HL-60 (cell line): ENCODE measurements at regions not wholly inside any gene's neighbourhood (a gene's known extent, or its start where the extent isn't known, plus 50 kb on each side); places are given as distances from the start of the nearest gene placed in this dataset.
A peak's percentile ranks its signal among the peaks of the same experiment; 100 is the strongest.

Experiments
- DNase-seq, 2 experiments: peaks; one replicate each; pipeline ENCODE4 v3.0.0-alpha.2; 2010 to 2020; ENCODE audit warnings: low read depth in 1 of 2, low spot score in 1 of 2
- H3K27ac ChIP-seq: fragments of 250-450 bp; sonication (Bioruptor Pico); replicated peaks from 2 replicates; pipeline ENCODE4 v1.5.1; 2020; ENCODE audit warnings: mild to moderate bottlenecking, moderate library complexity
- H3K27me3 ChIP-seq: fragments of 250-450 bp; sonication (Bioruptor Pico); 2 replicates; pipeline ENCODE4 v1.5.1; 2021; ENCODE audit warnings: mild to moderate bottlenecking, moderate library complexity; ENCODE audit not compliant: insufficient read depth, poor library complexity, severe bottlenecking
- H3K4me3 ChIP-seq: replicated peaks from 2 replicates; pipeline ENCODE4 v1.5.1; 2011; ENCODE audit warnings: mild to moderate bottlenecking, control low read depth, low read length; ENCODE audit not compliant: insufficient read depth
- GABPA ChIP-seq: IDR thresholded peaks from 2 replicates; pipeline ENCODE4 v1.6.1; 2012; ENCODE audit warnings: low read depth
- POLR2AphosphoS5 ChIP-seq: IDR thresholded peaks from 2 replicates; pipeline ENCODE4 v1.6.1; 2012; ENCODE audit warnings: low read depth
- SPI1 ChIP-seq: IDR thresholded peaks from 2 replicates; pipeline ENCODE4 v1.6.1; 2012; ENCODE audit warnings: low read depth, mild to moderate bottlenecking, borderline replicate concordance
- TF ChIP-seq, protein P1 (sequence below): IDR thresholded peaks from 2 replicates; pipeline ENCODE4 v1.6.1; 2012; ENCODE audit warnings: low read depth; ENCODE audit not compliant: insufficient replicate concordance
- TF ChIP-seq, protein P2 (sequence below): IDR thresholded peaks from one replicate; pipeline ENCODE4 v1.5.1; 2011; ENCODE audit warnings: low read length, control low read depth, inconsistent platforms; ENCODE audit not compliant: insufficient read depth

DNA sequence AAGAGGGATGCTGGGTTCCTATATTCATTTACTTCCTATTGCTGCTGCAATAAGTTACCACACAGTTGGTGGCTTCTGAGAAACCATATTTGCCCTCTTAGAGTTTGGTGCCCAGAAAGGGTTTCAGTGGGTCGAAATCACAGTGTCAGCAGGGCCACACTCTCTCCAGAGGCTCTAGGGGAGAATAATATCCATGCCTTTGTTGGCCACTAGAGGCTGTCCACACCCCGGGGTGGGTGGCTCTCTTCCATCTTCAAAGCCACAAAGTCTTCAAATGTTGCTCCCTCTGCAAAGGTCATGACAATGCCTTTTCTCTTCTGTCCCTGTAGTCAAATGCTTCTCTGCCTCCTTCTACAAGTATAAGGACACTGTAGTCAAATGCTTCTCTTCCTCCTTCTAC, 989.4 kb downstream of the CCSER2 start:
- TF ChIP-seq, protein P1, sequence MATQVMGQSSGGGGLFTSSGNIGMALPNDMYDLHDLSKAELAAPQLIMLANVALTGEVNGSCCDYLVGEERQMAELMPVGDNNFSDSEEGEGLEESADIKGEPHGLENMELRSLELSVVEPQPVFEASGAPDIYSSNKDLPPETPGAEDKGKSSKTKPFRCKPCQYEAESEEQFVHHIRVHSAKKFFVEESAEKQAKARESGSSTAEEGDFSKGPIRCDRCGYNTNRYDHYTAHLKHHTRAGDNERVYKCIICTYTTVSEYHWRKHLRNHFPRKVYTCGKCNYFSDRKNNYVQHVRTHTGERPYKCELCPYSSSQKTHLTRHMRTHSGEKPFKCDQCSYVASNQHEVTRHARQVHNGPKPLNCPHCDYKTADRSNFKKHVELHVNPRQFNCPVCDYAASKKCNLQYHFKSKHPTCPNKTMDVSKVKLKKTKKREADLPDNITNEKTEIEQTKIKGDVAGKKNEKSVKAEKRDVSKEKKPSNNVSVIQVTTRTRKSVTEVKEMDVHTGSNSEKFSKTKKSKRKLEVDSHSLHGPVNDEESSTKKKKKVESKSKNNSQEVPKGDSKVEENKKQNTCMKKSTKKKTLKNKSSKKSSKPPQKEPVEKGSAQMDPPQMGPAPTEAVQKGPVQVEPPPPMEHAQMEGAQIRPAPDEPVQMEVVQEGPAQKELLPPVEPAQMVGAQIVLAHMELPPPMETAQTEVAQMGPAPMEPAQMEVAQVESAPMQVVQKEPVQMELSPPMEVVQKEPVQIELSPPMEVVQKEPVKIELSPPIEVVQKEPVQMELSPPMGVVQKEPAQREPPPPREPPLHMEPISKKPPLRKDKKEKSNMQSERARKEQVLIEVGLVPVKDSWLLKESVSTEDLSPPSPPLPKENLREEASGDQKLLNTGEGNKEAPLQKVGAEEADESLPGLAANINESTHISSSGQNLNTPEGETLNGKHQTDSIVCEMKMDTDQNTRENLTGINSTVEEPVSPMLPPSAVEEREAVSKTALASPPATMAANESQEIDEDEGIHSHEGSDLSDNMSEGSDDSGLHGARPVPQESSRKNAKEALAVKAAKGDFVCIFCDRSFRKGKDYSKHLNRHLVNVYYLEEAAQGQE: no peak
- TF ChIP-seq, protein P2, sequence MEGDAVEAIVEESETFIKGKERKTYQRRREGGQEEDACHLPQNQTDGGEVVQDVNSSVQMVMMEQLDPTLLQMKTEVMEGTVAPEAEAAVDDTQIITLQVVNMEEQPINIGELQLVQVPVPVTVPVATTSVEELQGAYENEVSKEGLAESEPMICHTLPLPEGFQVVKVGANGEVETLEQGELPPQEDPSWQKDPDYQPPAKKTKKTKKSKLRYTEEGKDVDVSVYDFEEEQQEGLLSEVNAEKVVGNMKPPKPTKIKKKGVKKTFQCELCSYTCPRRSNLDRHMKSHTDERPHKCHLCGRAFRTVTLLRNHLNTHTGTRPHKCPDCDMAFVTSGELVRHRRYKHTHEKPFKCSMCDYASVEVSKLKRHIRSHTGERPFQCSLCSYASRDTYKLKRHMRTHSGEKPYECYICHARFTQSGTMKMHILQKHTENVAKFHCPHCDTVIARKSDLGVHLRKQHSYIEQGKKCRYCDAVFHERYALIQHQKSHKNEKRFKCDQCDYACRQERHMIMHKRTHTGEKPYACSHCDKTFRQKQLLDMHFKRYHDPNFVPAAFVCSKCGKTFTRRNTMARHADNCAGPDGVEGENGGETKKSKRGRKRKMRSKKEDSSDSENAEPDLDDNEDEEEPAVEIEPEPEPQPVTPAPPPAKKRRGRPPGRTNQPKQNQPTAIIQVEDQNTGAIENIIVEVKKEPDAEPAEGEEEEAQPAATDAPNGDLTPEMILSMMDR: peak; percentile 15
- no peaks in the 10 kb centered on the region for H3K27me3 ChIP-seq
- DNase-seq: no peak
- H3K27ac ChIP-seq: no peak overlapping the region
- no peak overlapping the region for H3K4me3 ChIP-seq

DNA sequence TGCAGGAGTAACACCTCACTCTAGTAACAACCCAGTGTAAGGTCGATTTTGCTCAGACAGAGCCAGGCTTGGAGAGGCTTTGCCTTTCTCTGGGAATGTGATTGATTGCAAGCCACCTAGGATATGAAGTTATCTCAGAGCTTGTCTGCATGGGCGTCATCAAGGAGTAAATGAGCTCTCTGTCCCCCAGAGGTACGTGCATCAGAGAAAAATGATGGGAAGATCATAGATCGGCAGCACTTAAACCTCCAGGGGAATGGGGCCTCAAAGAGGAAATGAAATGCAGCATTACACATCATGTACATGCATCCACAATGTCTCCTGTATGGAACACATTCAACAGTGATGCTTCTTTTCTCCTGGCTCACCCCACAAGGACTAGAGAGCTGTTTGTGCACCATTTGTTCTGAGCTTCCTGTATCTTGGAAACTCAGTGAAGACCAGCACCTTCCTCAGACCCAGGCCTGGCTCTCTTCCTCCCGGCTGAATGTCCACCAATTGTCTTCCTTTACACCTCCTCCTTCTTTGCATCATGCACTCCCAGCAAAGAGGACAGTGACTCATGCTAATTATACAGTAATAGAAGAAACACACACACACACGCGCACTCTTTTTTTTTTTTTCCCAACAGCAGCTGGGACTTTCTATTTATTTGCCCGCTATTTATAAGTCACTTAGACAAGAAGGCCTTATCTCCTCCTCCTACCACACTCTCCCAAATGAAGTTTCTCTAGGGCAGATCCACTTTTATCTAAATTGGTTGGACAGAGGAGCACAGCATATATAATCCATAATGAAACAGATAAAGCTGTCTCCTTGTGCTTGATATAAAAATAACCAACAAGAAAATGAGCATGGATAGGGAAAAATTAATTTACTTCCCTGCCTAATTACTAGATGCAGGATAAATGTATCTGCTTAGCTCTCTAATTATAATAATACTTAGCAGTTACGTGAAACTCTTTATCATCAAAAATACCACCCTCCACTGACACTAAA, 990.7 kb downstream of the CCSER2 start:
- no peak for TF ChIP-seq POLR2AphosphoS5
- no peak for TF ChIP-seq GABPA
- TF ChIP-seq SPI1: no peak
- no peak overlapping the region for H3K4me3 ChIP-seq
- H3K27ac ChIP-seq: no peak overlapping the region
- H3K27me3 ChIP-seq: no peaks in the 10 kb centered on the region
- DNase-seq: no peak

DNA sequence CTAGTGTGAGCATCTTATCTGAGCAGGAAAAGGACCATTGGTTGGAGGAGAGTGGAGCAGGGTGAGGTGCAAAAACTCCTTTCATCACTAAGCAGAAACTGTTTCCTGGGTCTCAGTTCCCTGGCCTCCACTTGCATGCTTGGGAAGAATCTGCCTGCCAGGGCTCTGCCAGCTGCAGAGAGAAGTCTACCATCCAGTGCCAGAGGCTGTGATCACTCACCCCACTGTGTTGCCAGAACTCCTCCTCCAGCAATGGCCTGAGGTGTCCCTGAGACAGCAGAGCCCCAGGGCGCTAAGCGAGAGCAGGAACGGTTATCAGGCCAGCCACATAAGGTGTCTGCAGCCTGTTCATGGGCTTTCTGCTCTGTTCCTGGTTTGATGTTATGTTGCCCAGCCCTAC, 991.4 kb downstream of the CCSER2 start:
- TF ChIP-seq, protein P2: no peak
- TF ChIP-seq, protein P1: no peak
- no peak for TF ChIP-seq GABPA
- TF ChIP-seq SPI1: no peak
- no peak for TF ChIP-seq POLR2AphosphoS5
- no peak for DNase-seq

DNA sequence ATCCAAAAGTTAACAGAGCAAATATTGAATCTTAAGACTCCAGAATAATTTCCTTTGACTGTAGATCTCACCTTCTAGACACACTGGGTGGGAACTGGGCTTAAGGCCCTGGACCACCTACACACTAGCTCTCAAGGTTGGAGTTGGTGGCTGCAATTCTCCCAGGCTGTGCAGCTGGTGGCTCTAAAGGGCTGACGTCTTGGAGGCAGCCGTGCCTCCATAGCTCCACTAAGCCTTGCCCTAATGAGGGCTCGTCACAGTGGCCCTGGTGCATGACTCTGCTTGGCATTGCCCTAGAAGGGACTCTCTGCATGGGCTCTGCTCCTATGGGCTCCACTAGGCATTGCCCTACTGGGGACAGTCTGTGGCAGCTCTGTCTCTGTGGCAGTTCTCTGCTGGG, 1005.2 kb downstream of the CCSER2 start:
- TF ChIP-seq, protein P2: no peak
- TF ChIP-seq SPI1 (no peak), POLR2AphosphoS5 (no peak), GABPA (no peak)
- TF ChIP-seq, protein P1: no peak
- no peak overlapping the region for H3K27ac ChIP-seq
- DNase-seq: no peak

More for the DNA sequence above, 991.4 kb downstream of the CCSER2 start:
- H3K4me3 ChIP-seq: no peak overlapping the region
- H3K27ac ChIP-seq: no peak overlapping the region
- no peaks in the 10 kb centered on the region for H3K27me3 ChIP-seq

More for the DNA sequence above, 1005.2 kb downstream of the CCSER2 start:
- Histone ChIP-seq H3K4me3 (no peak overlapping the region), H3K27me3 (no peaks in the 10 kb centered on the region)
